Stimulated activated CD8-positive, alpha-beta memory T cell treated with anti-CD3 and anti-CD28 coated beads, Interleukin-7, amount 100 ng/mL, for 24 hours (primary cell): ENCODE measurements at regions not wholly inside any gene's neighbourhood (a gene's known extent, or its start where the extent isn't known, plus 50 kb on each side); places are given as distances from the start of the nearest gene placed in this dataset.

ENCODE experiments used
- DNase-seq: peaks from one replicate; pipeline ENCODE4 v3.0.0-alpha.2; 2020; ENCODE audit warnings: low read depth

DNA sequence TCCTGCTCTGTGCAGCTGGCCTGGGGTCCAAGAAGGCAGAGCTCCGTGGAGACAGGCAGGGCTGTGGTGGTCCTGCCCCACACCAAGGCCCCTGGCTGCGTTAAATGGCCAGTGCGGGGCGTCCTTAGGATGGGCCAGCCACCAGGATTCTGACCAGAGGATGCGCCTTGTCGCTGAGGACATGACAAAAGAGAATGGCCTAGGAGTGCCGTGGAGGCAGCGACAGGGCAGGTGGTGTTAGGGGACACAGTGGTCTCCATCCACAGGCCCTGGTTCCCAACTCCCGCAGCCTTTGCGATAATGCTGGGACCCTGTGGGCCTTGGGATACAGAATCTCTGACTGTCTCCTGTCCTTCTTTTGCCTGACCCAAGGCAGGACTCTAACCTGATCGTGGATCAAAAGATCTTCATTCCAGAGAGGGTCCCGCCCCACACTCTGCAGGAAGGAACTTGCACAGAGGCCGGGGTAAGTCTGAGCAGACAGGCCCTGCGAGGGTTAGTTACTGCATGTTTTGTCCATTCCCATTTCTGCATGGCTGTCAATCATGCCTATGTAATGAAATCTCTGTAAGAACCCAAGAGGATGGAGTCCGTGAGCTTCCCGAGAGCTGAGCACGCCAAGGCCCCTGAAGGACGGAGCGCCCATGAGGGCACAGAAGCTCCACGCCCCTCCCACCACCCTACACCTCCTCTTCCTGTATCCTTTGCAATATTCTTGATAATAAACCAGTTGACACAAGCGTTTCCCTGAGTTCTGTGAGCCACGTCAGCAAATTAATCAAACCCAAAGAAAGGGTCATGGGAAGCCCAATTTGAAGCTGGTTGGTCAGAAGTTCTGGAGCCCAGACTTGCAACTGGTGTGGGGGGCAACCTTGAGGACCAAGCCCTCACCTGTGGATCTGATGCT lies 251.5 kb upstream of the SALL3 start:
- no peak for DNase-seq

DNA sequence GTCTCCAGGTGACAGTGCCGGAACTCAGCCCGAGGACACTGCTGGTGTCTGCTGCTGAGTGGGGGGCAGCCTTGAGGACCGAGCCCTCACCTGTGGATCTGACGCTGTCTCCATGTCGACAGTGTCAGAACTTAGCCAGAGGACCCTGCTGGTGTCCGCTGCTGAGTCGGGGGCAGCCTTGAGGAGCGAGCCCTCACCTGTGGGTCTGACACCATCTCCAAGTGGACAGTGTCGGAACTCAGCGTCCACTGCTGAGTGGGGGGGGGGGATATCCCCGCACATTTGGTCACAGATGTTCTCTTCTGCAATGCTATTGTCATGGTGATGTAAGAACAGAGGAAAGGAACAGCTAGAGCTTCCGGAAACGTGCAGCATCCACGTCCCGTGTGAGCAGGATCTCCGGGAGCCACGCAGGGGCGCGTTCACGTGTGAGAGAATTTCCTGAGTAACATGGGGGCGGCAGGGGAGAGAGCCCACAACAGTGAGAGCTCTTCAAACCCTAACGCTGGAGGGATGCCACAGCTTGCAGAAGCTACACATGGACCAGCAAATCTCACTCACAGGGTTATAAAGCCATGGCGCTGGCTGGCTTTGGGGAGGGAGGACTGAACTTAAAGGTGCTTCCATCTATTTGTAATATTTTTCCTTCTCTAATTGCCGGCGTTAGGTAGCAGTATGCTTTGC lies 250.7 kb upstream of the SALL3 start:
- no peak for DNase-seq

DNA sequence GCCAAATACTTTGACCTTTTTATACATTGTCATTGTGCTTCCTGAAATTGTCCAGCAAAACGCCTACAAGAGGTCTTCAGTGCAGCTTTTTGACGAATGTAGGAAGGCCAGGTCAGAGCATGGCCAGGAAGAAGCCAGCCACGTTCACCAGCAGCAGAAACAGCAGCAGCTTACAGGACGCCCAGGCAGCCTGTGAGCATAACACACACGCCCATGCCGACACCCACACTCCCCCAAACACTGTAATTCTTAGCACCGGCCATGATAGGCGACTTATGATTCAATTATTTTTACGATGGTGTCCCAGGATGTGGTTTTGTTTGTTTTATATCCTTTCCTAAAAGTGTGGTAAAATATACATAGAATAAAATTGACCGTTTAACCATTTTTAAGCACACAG lies 249.1 kb upstream of the SALL3 start:
- DNase-seq, result no peak

DNA sequence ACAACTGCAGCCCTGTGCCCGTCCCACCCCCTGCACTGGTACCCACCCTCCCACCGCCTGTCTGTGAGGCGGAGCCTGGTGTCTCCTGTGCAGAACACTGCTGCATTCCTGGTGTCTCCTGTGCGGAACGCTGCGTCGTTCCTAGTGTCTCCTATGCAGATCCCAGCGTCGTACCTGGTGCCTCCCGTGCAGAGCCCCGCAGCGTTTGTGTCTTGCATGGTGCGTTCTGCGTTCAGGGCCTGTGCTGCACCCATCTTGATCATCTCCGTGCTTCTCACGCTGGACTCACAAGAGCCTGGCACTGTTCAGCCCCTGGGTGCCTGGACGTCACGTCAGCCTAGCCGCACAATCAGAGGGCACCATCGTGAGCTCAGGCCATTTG lies 248.6 kb upstream of the SALL3 start:
- no peak for DNase-seq

DNA sequence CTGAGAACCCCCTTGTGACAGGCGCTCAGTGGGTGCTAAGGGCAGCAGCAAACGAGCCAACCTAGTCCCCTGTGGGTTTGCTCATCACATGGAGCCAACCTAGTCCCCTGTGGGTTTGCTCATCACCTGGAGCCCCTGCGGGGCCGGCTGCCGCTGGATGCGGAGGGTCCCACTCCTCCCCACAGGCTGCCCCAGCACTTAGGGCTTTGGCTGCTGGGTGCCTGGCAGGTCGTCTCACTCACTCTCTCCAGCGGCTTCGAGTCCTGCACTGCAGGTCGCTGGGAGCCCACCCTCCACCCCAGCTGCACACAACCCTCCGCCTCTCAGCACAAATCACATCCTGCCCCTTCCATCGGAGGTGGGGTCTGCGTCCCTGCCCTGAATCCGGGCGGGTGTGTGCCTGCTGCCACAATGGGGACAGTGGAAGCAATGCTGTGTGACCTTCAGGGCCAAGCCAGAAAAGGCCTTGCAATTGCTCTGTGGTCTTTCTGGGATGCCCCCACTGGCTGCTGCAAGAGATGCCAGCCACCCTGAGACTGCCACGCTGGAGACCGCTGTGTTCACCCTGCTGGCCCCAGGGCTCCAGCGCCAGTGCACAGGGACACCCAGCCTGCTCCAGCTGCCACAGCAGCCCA lies 248.1 kb upstream of the SALL3 start:
- no peak for DNase-seq

DNA sequence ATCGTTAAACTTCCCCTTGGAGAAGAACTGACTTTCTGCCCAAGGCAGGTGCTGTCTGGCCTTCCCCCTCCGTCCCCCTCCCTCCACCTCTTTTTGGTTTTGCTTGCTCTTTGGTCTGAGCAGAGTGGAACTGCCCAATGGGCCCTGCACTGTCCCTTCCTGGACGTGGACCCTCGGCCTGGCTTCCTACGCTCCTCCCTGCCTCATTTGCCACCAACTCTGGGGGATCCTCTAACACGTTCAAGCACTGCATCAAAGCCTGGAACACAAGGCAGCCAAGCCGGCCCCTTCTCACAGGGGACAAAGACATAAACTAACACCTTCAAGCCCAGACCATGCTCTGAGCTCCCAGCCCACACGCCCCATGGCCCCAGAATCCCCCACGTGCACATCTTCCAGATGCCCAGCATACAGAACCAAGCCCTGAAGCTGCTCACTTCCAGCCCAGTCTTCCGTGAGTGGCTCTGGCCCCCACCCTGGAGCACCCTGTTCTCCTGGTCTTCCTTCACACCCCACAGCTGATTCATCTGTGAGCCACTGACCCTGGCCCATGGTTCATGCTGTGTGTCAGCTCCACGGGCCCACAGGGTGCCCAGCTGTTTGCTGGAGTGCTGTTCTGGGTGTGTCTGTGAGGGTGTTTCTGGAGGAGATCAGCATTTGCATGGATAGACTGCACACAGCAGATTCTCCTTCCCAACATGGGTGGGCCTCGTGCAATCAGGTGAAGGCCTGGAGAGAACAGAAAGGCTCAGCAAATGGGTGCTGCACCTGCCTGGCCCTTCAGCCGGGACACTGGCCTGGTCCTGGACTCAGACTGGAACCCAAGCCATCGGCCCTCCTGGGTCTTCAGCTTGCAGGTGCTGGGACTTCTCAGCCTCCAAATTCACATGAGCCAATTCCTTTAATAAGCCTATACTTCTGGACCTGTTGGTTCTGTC lies 247.1 kb upstream of the SALL3 start:
- DNase-seq, result no peak

DNA sequence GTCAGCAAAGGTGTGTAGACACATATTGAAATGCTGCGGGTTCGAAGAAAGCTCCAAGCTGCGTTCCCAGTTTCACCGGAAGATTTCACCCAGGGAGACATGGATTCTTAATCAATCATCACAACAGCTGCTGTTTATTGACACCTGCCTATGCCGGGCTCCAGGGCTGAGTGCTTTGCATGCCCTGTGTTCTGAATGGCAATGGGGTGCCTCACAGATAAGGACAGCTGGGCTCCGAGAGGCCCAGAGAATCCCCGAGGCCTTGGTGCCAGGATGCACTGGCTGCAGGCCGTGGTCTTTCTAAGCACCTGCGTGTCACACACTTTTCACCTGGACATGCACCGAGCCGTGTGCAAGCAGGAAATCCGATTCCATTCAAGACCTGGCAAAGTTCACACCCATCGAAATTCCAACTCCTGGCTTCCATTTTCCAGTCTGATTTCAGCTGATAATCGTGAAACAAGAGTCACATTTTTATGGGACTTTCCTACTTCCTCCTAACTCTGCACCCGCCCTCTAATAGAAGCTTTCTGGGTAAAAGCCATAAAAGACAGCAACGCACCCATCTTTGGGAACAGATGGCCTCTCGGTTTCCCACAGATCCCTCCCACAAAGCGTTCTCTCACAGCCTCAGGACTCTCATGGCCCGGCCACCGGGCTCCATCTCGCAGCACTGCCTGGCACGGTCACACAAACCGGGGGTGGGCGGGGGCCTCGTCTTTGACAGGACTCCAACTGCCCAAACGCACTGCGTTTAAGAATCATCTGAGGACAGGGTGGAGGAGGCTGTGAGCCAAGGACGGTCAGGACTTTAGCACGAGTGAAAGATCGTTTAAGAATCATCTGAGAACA lies 245.6 kb upstream of the SALL3 start:
- DNase-seq, result no peak

DNA sequence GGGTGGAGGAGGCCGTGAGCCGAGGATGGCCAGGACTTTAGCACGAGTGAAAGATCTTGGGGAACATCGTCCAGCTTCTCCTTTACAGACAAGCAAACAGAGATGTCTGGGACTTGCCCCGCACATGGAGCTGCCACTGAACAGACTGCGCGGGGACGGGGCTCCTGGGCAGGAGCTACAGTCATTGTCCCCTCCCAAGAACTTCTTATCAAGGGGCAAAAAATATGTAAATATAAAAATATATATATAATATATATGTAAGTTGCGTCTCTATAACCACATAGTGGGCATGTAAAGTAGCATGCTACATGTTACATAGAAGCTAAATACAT lies 245.0 kb upstream of the SALL3 start:
- no peak for DNase-seq

DNA sequence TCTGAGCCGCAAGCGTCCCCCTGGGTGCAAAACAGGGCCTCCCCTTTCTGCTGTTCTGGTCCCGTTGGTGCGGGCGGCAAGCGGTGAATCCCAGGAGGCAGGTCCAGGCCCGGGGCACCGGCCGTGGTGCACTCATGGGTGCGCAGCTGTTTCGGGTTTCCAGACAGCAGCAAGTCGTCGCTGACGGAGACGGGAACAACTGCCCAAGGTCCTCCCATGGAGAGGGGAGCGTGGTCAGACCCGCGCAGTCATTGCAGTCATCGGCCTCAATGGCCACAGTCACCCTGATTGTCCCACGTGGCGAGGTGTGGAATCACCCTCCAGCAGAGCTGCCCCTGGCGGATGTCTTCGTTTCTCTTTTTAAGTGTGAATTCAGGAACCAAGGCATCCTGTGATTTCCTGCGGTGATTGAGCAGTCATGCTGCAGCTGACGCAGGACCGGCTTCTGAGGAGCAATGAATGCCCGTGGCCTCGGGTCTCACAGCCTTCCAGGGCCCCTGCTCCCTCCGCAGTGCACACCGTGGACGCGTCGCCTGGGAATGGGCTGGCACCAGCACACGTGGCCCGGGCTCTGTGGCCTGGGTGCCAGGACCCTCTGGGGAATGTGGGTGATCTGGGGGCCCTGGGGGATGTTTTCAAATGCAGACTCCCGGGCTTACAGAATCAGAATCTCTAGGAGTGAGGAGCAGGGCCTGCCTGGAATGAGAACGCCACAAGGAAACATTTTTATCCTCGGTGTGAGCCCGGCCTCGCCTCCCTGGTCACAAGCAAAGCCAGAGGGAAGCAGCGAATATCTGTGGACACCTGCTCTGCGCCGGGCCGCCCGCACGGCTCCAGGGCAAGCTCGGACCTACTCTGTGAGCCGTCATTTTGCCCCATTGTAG lies 244.2 kb upstream of the SALL3 start:
- no peak for DNase-seq

DNA sequence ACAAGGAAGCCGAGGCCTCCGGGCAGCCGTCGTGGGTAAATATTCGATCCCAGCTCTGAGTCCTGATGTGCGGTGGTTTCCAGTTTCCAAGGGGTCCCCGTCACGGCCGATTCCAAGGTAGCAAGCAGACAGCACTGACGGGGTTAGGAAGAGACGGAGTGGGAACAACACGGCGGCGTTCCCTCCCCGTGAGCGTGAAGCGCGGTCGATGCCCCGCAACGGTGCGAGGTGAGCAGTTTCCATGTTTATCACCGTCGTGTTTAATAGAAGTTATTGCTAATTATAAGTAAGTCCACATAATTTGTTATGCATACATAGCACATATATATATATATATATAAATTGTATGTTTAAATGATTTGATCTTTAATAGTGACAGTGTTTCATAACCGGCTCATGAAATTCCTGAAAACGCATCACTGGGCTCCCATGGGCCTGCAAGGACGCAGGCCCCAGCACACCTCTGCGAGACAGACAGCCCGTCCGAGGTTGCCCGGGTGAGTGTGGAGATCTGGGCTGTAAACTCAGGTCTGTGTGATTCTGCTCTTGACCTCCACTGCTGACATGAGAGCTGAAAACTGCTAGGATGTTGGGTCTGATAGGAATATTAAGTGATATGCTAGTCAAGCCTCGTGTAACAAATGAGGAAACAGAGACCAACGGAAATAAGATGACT lies 243.5 kb upstream of the SALL3 start:
- no peak for DNase-seq

DNA sequence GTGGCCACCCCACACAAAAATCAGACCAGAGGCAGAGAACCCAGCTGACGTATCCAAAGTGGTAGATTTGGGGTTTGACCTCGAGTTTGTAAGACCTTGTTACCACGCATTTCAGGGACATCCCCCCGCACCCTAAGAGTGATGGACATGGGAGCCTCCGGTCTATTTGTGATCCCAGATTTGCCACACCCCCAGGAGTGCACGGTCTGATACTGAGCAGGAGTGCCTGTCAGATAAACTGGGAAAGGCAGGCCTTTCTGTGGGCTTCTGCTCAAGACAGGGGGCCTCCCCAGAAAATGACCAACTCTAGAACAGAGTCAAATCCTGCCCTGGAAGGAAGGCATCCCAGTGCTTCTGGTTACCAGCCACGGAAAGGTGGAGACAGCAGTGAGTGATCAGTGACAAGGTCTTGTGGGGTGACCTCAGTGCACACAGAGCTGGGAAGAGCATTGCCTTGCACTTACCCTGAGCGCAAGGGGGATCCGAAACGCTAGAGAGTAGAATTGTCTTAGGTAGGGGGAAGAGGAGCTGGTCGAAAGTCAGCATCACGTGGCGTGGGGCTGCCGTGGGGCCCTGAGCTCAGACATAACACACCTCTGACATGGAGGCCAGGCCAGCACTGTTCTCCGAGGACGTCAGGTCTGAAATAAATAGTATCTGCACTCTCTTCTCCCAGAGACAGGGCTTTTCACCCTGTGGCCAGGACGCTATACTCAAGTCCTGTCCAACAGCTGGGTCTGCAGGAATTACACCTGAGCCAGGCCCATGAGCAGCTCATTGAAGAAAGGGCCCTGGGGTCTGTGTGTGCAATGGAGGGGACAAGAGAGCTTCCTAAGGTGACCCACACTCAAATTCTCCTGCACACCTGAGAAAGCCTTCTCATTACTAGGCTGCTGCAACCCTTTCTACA lies 242.4 kb upstream of the SALL3 start:
- DNase-seq, result no peak

DNA sequence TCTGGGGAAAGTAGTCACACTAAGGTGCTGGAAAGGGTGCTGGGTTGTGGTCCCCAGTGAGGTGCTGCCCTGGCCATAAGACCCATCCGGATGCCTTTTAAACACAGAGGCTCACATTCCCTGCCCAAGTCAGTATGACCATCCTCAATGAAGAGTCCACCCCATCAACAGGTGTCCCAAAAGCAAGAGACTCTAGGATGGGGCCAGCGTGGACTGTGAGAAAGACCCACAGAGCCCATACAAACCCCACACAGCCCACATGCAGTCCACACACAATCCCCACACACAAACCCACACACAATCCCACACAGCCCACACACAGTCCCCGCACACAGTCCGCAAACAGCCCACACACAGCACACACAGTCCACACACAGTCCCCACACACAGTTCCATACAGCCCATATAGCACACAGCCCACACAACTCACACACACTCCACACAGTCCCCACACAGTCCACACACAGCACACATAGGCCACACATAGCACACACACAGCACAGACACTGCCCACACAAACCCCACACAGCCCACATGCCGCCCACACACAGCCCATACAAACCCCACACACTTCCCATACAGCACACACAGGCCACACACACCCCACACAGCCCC lies 241.4 kb upstream of the SALL3 start:
- DNase-seq, result no peak

DNA sequence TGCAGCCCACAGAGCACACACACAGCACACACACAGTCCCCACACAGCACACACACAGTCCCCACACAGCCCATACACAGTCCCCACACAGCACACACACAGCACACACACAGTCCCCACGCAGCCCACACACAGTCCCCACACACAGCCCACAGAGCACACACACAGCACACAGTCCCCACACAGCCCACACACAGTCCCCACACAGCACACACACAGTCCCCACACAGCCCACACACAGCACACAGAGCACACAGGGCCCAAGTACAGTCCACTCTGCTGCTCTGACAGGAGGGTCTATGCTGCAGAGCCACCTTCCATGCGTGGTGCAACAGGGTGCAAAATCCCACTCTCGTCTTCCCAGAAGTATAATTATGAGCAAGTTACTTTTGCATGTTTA lies 240.5 kb upstream of the SALL3 start:
- no peak for DNase-seq

DNA sequence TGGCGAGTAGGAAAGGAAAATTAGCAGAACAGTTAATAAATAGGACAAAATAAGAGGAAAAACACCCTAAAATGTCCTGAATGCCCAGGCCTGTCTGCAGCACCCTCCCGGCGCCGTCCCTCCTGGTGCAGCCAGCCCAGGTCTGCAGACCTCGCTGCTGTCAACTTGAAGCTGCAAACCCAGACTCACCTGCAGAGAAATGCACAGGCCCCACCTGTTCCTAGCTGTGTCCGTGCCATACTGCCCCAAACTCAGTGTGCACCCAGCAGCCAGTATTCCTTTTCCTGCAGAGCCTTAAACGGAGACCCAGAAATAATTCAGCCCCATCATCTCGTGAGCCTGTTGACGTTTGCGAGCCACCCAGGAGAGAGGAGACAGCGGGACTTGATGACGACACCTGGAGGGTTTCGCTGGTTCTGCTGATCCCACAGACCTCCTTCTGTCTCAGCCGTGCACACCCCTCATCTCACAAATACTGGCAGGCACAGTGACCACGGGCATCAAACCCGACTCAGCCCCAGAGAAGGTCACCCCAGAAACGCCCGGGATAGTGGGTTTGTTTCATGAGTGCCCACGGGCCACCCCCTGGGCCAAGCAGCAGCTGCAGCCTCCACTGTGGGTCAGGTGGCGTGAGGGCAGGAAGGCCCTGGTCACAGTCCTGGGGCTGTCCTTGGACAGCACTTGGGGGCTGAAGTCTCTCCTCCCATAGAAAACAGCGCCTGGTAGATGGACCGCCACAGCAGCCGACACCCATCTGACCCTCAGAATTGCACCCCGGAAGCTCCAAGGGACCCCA lies 239.5 kb upstream of the SALL3 start:
- no peak for DNase-seq

DNA sequence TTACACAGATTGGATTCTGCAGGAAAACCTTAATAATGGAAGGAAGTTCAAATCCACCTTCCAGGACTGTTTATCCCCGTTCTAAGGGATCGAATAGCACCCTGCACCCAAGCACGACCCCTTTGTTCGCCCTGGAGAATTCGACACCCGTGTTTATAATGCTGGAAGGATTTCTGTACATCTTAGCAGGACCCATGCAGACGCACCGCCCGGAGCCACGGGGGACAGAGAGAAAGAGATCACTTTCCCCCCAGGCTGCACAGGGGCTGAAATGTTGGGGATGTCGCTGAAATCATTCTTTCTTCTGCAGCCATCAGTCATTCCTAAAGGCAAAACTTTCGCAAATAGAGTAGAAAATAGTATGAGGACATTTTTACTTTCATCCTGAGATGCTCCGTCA lies 238.7 kb upstream of the SALL3 start:
- no peak for DNase-seq

DNA sequence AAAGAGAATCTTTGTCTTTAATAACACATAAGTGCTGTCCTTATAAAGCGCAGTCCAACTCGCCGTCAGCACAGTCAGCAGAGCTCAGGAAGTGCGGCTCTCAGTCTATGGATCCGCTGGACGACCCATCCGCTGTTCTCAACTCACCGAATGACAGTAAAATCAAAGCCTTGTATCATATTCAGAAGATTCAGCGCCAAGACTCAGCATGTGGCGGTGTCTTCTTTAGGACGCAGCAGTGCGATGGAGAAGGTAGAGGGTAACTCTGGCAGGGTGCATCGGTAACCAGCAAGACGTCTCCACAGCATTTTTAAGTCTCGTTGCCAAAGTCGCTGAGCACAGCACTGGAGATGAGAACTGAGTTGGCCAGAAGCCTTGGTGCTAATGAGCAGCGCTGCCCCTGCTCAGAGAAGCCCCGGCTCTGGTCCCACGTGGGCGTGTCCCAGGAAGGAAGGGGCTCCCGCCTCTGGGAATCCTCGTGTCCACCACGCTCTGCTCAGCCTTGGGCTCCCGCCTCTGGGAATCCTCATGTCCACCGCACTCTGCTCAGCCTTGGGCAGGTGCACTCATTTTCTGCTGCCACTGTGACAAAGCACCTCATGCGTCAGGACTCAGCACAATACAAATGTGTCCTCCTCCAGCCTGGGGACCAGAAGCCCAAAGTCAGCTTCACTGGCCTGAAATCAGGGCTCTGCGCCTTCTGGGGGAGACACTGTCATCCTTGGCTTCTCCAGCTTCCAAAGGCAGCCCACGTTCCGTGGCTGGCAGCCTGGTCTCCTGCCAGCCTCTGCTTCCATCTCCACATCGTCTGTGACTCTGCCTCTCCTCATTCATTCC lies 238.0 kb upstream of the SALL3 start:
- no peak for DNase-seq
